Psoas muscle (tissue), 7 donors: ENCODE measurements at regions not wholly inside any gene's neighbourhood (a gene's known extent, or its start where the extent isn't known, plus 50 kb on each side); places are given as distances from the start of the nearest gene placed in this dataset.
"Not testable (repeated sequence)": the region's sequence is repeated elsewhere in the genome, so short reads cannot be mapped to it uniquely, and the experiment has no call there.

Source experiments
- ATAC-seq, 4 donors: fragments of 200-7000 bp; cut with Tn5 transposase; one replicate each; pipeline ENCODE4 v1.9.1; 2020; ENCODE audit warnings: moderate library complexity in 3 of 4, mild to moderate bottlenecking in 2 of 4
- DNase-seq, 2 donors: peaks; one replicate each; pipeline ENCODE4 v3.0.0-alpha.2; 2020
- H3K27ac ChIP-seq: fragments of 200-600 bp; one replicate; pipeline ENCODE4 v1.8.0; 2022
- H3K27me3 ChIP-seq, 3 donors: fragments of 200-600 bp in 1 of 3; one replicate each; pipeline versions ENCODE4 v1.6.1 to v1.8.0; 2013 to 2022; ENCODE audit warnings: low read length in 2 of 3, mild to moderate bottlenecking in 2 of 3, moderate library complexity in 1 of 3; ENCODE audit not compliant: insufficient read depth in 3 of 3
- H3K36me3 ChIP-seq, 2 donors: fragments of 200-600 bp in 1 of 2; one replicate each; pipeline versions ENCODE4 v1.6.1 to v1.8.0; 2013 to 2022; ENCODE audit warnings: low read depth in 1 of 2, mild to moderate bottlenecking in 1 of 2, moderate library complexity in 1 of 2; ENCODE audit not compliant: insufficient read depth in 1 of 2
- H3K4me1 ChIP-seq: fragments of 200-600 bp; one replicate; pipeline ENCODE4 v1.8.0; 2022
- H3K4me3 ChIP-seq: fragments of 200-600 bp; one replicate; pipeline ENCODE4 v1.8.0; 2022; ENCODE audit warnings: mild to moderate bottlenecking
- H3K9me3 ChIP-seq: fragments of 200-600 bp; one replicate; pipeline ENCODE4 v1.8.0; 2022
- WGBS, 3 donors: extraction: QIAGEN DNeasy Blood & Tissue Kit; methylation state at CpG; one replicate each; pipeline versions ENCODE4 v1.1.6 to v1.1.7; 2013; 5-methylcytosine and 5-hydroxymethylcytosine counted together
- intact Hi-C, 2 donors: fragments of 100-400 bp; cut with DNase I; formaldehyde crosslinking; loops; one replicate each; pipeline versions ENCODE4 v1.11.0 to v1.14.2; 2022
- TF ChIP-seq, protein P1 (sequence below): fragments of 200-600 bp; IDR thresholded peaks from one replicate; pipeline ENCODE4 v1.8.0; 2022; ENCODE audit warnings: antibody characterized with exemption
- donor health status: healthy with polysubstance abuse.
- donor health status: DM: no; HTN: no; CAD: no; lungs with moderate emphysema.
- donor health status: Bipolar disorder and iron deficiency.
- donor health status: healthy.
- donor health status: DM: yes; HTN: yes; CAD: no.
- donor health status: DM: no; HTN: no; CAD: no.
- donor health status: DM: yes; HTN: yes; CAD: no.

DNA sequence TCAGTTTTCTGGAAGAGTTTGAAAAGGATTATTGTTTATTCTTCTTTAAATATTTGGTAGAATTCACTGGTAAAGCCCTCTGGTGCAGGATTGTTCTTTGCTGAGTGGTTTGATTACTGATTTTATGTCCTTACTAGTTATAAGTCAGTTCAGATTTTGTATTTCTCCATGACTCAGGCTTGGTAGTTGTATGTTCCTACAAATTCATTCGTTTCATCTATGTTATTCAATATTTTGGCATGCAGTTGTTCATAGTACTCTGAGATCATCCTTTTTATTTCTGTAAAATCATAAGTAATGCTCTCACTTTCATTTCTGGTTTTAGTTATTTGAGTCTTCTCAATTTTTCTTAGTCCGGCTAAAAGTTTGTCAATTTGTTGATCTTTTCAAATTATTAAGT, 58.1 kb upstream of the CRYM start:
- intact Hi-C loops: no loop called here
- no peak for ATAC-seq
- Histone ChIP-seq H3K27me3 (no peaks in the 10 kb centered on the region), H3K9me3 (no peaks in the 10 kb centered on the region), H3K4me3 (no peak overlapping the region), H3K4me1 (no peaks in the 10 kb centered on the region), H3K36me3 (no peaks in the 10 kb centered on the region), H3K27ac (no peak overlapping the region)
- DNase-seq: no peak
- 75 to 85% (median 79%) methylated on average over 2 of the region's 2 CpGs for WGBS, 3 donors
- TF ChIP-seq, protein P1, sequence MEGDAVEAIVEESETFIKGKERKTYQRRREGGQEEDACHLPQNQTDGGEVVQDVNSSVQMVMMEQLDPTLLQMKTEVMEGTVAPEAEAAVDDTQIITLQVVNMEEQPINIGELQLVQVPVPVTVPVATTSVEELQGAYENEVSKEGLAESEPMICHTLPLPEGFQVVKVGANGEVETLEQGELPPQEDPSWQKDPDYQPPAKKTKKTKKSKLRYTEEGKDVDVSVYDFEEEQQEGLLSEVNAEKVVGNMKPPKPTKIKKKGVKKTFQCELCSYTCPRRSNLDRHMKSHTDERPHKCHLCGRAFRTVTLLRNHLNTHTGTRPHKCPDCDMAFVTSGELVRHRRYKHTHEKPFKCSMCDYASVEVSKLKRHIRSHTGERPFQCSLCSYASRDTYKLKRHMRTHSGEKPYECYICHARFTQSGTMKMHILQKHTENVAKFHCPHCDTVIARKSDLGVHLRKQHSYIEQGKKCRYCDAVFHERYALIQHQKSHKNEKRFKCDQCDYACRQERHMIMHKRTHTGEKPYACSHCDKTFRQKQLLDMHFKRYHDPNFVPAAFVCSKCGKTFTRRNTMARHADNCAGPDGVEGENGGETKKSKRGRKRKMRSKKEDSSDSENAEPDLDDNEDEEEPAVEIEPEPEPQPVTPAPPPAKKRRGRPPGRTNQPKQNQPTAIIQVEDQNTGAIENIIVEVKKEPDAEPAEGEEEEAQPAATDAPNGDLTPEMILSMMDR: no peak

DNA sequence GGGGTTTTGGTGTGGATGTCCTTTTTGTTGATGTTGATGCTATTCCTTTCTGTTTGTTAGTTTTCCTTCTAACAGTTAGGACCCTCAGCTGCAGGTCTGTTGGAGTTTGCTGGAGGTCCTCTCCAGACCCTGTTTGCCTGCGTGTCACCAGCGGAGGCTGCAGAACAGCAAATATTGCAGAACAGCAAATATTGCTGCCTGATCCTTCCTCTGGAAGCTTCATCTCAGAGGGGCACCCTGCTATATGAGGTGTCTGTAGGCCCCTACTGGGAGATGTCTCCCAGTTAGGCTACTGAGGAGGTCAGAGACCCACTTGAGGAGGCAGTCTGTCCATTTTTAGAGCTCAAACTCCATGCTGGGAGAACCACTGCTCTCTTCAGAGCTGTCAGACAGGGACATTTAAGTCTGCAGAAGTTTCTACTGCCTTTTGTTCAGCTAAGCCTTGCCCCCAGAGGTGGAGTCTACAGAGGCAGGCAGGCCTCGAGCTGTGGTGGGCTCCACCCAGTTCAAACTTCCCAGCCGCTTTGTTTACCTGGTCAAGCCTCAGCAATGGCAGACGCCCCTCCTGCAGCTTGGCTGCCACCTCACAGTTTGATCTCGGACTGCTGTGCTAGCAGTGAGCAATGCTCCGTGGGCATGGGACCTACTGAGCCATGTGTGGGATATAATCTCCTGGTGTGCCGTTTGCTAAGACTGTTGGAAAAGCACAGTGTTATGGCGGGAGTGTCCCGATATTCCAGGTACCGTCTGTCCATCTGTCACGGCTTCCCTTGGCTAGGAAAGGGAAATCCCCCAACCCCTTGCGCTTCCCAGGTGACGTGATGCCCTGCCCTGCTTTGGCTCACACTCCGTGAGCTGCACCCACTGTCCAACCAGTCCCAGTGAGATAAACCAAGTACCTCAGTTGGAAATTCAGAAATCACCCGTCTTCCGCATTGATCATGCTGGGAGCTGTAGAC, 56.4 kb upstream of the CRYM start:
- WGBS, 3 donors: 88 to 89% (median 89%) methylated on average over 17 of the region's 17 CpGs
- intact Hi-C loops, H3K27me3 ChIP-seq, H3K4me3 ChIP-seq, H3K4me1 ChIP-seq, H3K27ac ChIP-seq, DNase-seq, H3K36me3 ChIP-seq, H3K9me3 ChIP-seq, ATAC-seq: not testable (repeated sequence)

DNA sequence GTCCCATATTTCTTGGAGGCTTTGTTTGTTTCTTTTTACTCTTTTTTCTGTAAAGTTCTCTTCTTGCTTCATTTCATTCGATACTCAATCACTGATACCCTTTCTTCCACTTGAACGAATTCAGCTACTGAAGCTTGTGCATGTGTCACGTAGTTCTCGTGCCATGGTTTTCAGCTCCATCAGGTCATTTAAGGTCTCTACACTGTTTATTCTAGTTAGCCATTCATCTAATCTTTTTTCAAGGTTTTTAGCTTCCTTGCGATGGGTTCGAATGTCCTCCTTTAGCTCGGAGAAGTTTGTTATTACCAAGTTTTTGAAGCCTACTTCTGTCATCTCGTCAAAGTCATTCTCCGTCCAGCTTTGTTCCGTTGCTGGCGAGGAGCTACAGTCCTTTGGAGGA, 55.6 kb upstream of the CRYM start:
- H3K27ac ChIP-seq, H3K27me3 ChIP-seq, ATAC-seq, H3K4me3 ChIP-seq, H3K4me1 ChIP-seq, DNase-seq, H3K36me3 ChIP-seq, intact Hi-C loops, H3K9me3 ChIP-seq: not testable (repeated sequence)
- 90 to 93% (median 92%) methylated on average over 11 of the region's 11 CpGs for WGBS, 3 donors
